ENCODE measurements at regions not wholly inside any gene's neighbourhood (a gene's known extent, or its start where the extent isn't known, plus 50 kb on each side); places are given as distances from the start of the nearest gene placed in this dataset.

GRCh38 chr21:19120591-19120990 lies 717.0 kb upstream of the TMPRSS15 start:
- TF ChIP-seq ZNF274 (IDR thresholded peaks at IDR 0.05; ENCODE audit: low read depth, low read length) (no peak), YY1 (IDR thresholded peaks at IDR 0.05; ENCODE audit: insufficient read depth, insufficient read length) (no peak)

All from NT2/D1 (cell line).